NCI-H82 (cell line): ENCODE measurements at regions not wholly inside any gene's neighbourhood (a gene's known extent, or its start where the extent isn't known, plus 50 kb on each side); places are given as distances from the start of the nearest gene placed in this dataset.

Source experiments
- DNase-seq: peaks from one replicate; lab custom pipeline; 2025; lab: John Stamatoyannopoulos, UW

GRCh38 chr1:111556325-111557037 is 53.0 kb upstream of the ADORA3 start:
- DNase-seq: no peak

GRCh38 chr1:111559736-111560279 is 56.4 kb upstream of the ADORA3 start:
- DNase-seq: no peak

GRCh38 chr1:111561328-111561727 is 57.9 kb upstream of the ADORA3 start:
- peak; percentile 76 for DNase-seq

- no peak for DNase-seq
These were observed 56.0 kb upstream of the RAP1A start for GRCh38 chr1:111563619-111564018.

GRCh38 chr1:111565079-111565478 is 54.5 kb upstream of the RAP1A start:
- peak; percentile 4 for DNase-seq

- DNase-seq: no peak
These were observed 53.6 kb upstream of the RAP1A start for GRCh38 chr1:111565968-111566367.

- DNase-seq: no peak
These were observed 51.4 kb upstream of the RAP1A start for GRCh38 chr1:111568160-111568647.
